HepG2 (cell line): ENCODE measurements at regions not wholly inside any gene's neighbourhood (a gene's known extent, or its start where the extent isn't known, plus 50 kb on each side); places are given as distances from the start of the nearest gene placed in this dataset.

ENCODE experiments used
- CBX1 ChIP-seq: IDR thresholded peaks from one replicate; pipeline ENCODE4 v1.6.1; 2016; ENCODE audit warnings: antibody characterized with exemption, low read depth
- CREM ChIP-seq, 2 experiments: sonication (generic) in 1 of 2; formaldehyde crosslinking in 1 of 2; IDR thresholded peaks; 2 replicates each; pipeline versions ENCODE4 v1.4.0 to v1.6.1; 2016 to 2020; ENCODE audit warnings: antibody characterized with exemption in 1 of 2, mild to moderate bottlenecking in 1 of 2, missing genetic modification reagents in 1 of 2
- NFE2L2 ChIP-seq: fragments of 150-350 bp; IDR thresholded peaks from 2 replicates; pipeline ENCODE4 v1.6.1; 2014; ENCODE audit warnings: low read length
- NFYC ChIP-seq: IDR thresholded peaks from 2 replicates; pipeline ENCODE4 v1.6.1; 2016; ENCODE audit warnings: missing genetic modification reagents, missing compliant biosample characterization
- ZNF703 ChIP-seq: sonication (generic); formaldehyde crosslinking; IDR thresholded peaks from 2 replicates; pipeline ENCODE4 v1.5.1; 2020; ENCODE audit warnings: missing genetic modification reagents, mild to moderate bottlenecking, moderate library complexity, borderline replicate concordance
- ZNF782 ChIP-seq: sonication (generic); formaldehyde crosslinking; IDR thresholded peaks from 2 replicates; pipeline ENCODE4 v1.4.0; 2020; ENCODE audit warnings: missing genetic modification reagents, mild to moderate bottlenecking, borderline replicate concordance
- ZNF850 ChIP-seq: sonication (generic); formaldehyde crosslinking; conservative IDR thresholded peaks from 2 replicates; pipeline ENCODE4 v1.9.0; 2021; ENCODE audit warnings: mild to moderate bottlenecking, missing genetic modification reagents
- TF ChIP-seq, protein P1 (sequence below): sonication (generic); formaldehyde crosslinking; IDR thresholded peaks from 2 replicates; pipeline ENCODE4 v1.4.0; 2020; ENCODE audit warnings: missing genetic modification reagents
- TF ChIP-seq, protein P2 (sequence below): sonication (generic); formaldehyde crosslinking; IDR thresholded peaks from 2 replicates; pipeline ENCODE4 v1.8.0; 2022; ENCODE audit warnings: mild to moderate bottlenecking, missing genetic modification reagents, borderline replicate concordance
- TF ChIP-seq, protein P3 (sequence below): sonication (generic); formaldehyde crosslinking; IDR thresholded peaks from 2 replicates; pipeline ENCODE4 v1.4.0; 2020; ENCODE audit warnings: missing genetic modification reagents, borderline replicate concordance
- TF ChIP-seq, protein P4 (sequence below): sonication (generic); formaldehyde crosslinking; IDR thresholded peaks from 2 replicates; pipeline ENCODE4 v1.8.0; 2023; ENCODE audit warnings: mild to moderate bottlenecking, missing genetic modification reagents
- TF ChIP-seq, protein P5 (sequence below): sonication (generic); formaldehyde crosslinking; IDR thresholded peaks from 2 replicates; pipeline ENCODE4 v1.4.0; 2020; ENCODE audit warnings: missing genetic modification reagents; ENCODE audit errors: not compliant biosample characterization

DNA sequence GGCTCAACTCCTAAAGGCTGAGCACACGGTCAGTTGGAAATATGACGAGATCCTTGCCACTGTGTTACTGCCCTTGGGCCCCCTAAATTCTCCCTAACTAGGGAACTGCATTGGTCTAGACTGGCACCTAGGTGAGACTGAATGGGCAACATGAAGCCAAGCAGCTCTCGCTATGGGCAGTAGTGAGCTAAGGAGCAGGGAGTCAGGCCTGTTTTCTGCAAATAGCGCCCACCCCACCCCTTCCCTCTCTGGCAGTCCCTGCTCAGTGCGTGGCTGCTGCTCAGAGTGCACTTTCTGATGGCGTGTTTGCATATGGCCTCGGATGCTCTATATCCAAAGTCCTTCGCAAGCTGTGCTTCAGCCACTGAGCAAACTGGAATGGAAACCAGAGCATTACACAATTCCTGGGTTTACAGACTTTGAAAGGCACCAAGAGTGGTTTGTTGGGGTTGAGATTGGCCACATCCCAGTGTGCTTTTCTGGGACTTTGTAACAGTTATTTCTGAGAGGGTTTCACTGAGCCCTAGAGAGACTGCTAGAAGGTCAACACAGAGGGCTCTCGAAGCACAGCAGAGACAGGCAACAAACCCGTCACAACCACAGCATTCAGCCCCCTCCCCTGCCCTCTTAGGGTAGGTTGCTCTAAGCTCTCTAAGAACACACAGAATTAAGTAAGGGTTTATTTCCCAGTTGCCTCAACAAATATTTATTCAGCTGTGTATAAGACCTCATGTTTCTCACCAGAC is 419.9 kb downstream of the STK39 start (continued):
- TF ChIP-seq, protein P1, sequence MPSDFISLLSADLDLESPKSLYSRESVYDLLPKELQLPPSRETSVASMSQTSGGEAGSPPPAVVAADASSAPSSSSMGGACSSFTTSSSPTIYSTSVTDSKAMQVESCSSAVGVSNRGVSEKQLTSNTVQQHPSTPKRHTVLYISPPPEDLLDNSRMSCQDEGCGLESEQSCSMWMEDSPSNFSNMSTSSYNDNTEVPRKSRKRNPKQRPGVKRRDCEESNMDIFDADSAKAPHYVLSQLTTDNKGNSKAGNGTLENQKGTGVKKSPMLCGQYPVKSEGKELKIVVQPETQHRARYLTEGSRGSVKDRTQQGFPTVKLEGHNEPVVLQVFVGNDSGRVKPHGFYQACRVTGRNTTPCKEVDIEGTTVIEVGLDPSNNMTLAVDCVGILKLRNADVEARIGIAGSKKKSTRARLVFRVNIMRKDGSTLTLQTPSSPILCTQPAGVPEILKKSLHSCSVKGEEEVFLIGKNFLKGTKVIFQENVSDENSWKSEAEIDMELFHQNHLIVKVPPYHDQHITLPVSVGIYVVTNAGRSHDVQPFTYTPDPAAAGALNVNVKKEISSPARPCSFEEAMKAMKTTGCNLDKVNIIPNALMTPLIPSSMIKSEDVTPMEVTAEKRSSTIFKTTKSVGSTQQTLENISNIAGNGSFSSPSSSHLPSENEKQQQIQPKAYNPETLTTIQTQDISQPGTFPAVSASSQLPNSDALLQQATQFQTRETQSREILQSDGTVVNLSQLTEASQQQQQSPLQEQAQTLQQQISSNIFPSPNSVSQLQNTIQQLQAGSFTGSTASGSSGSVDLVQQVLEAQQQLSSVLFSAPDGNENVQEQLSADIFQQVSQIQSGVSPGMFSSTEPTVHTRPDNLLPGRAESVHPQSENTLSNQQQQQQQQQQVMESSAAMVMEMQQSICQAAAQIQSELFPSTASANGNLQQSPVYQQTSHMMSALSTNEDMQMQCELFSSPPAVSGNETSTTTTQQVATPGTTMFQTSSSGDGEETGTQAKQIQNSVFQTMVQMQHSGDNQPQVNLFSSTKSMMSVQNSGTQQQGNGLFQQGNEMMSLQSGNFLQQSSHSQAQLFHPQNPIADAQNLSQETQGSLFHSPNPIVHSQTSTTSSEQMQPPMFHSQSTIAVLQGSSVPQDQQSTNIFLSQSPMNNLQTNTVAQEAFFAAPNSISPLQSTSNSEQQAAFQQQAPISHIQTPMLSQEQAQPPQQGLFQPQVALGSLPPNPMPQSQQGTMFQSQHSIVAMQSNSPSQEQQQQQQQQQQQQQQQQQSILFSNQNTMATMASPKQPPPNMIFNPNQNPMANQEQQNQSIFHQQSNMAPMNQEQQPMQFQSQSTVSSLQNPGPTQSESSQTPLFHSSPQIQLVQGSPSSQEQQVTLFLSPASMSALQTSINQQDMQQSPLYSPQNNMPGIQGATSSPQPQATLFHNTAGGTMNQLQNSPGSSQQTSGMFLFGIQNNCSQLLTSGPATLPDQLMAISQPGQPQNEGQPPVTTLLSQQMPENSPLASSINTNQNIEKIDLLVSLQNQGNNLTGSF (CRISPR knock-in tag), result peak; percentile 50; the same call in 1 of the 2 replicates
- peak; percentile 92; the same call in 1 of the 2 replicates for TF ChIP-seq ZNF703 (CRISPR knock-in tag)
- TF ChIP-seq NFYC (CRISPR knock-in tag), result peak; percentile 64; the same call in 1 of the 2 replicates
- TF ChIP-seq ZNF850 (CRISPR knock-in tag), result no peak
- peak; percentile 96; the same call in 1 of the 2 replicates for TF ChIP-seq ZNF782 (CRISPR knock-in tag)
- TF ChIP-seq, protein P2, sequence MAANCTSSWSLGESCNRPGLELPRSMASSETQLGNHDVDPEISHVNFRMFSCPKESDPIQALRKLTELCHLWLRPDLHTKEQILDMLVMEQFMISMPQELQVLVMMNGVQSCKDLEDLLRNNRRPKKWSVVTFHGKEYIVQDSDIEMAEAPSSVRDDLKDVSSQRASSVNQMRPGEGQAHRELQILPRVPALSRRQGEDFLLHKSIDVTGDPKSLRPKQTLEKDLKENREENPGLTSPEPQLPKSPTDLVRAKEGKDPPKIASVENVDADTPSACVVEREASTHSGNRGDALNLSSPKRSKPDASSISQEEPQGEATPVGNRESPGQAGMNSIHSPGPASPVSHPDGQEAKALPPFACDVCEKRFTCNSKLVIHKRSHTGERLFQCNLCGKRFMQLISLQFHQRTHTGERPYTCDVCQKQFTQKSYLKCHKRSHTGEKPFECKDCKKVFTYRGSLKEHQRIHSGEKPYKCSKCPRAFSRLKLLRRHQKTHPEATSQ (CRISPR knock-in tag), result peak; percentile 97; the same call in 1 of the 2 replicates
- TF ChIP-seq, protein P3, sequence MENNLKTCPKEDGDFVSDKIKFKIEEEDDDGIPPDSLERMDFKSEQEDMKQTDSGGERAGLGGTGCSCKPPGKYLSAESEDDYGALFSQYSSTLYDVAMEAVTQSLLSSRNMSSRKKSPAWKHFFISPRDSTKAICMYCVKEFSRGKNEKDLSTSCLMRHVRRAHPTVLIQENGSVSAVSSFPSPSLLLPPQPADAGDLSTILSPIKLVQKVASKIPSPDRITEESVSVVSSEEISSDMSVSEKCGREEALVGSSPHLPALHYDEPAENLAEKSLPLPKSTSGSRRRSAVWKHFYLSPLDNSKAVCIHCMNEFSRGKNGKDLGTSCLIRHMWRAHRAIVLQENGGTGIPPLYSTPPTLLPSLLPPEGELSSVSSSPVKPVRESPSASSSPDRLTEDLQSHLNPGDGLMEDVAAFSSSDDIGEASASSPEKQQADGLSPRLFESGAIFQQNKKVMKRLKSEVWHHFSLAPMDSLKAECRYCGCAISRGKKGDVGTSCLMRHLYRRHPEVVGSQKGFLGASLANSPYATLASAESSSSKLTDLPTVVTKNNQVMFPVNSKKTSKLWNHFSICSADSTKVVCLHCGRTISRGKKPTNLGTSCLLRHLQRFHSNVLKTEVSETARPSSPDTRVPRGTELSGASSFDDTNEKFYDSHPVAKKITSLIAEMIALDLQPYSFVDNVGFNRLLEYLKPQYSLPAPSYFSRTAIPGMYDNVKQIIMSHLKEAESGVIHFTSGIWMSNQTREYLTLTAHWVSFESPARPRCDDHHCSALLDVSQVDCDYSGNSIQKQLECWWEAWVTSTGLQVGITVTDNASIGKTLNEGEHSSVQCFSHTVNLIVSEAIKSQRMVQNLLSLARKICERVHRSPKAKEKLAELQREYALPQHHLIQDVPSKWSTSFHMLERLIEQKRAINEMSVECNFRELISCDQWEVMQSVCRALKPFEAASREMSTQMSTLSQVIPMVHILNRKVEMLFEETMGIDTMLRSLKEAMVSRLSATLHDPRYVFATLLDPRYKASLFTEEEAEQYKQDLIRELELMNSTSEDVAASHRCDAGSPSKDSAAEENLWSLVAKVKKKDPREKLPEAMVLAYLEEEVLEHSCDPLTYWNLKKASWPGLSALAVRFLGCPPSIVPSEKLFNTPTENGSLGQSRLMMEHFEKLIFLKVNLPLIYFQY (CRISPR knock-in tag), result peak; percentile 37
- TF ChIP-seq CBX1, result peak; percentile 72
- TF ChIP-seq, protein P4, sequence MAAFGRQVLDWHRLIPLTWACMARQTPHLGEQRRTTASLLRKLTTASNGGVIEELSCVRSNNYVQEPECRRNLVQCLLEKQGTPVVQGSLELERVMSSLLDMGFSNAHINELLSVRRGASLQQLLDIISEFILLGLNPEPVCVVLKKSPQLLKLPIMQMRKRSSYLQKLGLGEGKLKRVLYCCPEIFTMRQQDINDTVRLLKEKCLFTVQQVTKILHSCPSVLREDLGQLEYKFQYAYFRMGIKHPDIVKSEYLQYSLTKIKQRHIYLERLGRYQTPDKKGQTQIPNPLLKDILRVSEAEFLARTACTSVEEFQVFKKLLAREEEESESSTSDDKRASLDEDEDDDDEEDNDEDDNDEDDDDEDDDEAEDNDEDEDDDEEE (CRISPR knock-in tag), result peak; percentile 82; the same call in 1 of the 2 replicates
- TF ChIP-seq, protein P5, sequence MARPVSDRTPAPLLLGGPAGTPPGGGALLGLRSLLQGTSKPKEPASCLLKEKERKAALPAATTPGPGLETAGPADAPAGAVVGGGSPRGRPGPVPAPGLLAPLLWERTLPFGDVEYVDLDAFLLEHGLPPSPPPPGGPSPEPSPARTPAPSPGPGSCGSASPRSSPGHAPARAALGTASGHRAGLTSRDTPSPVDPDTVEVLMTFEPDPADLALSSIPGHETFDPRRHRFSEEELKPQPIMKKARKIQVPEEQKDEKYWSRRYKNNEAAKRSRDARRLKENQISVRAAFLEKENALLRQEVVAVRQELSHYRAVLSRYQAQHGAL (CRISPR knock-in tag), result no peak
- peak; percentile 88 for TF ChIP-seq CREM (IDR thresholded peaks at IDR 0.05)
- TF ChIP-seq CREM (CRISPR knock-in tag; IDR thresholded peaks at IDR 0.05), result no peak
- no peak for TF ChIP-seq NFE2L2
